ENCODE measurements at regions not wholly inside any gene's neighbourhood (a gene's known extent, or its start where the extent isn't known, plus 50 kb on each side); places are given as distances from the start of the nearest gene placed in this dataset.
A peak's percentile ranks its signal among the peaks of the same experiment; 100 is the strongest.

- no peak for TF ChIP-seq REST (IDR thresholded peaks at IDR 0.05; ENCODE audit: unreplicated experiment)
- H3K27ac Mint-ChIP-seq, result no peak overlapping the region
- Histone ChIP-seq H3K27me3 (ENCODE audit: insufficient read depth) (no peaks in the 10 kb centered on the region), H4K20me1 (replicated peaks; ENCODE audit: insufficient read depth) (no peaks in the 10 kb centered on the region), H3K4me1 (ENCODE audit: insufficient read depth) (peaks cover 12% of the 10 kb centered on the region), H2AFZ (peak overlapping the region; percentile 11; the same call in 1 of the 2 replicates), H3F3A (replicated peaks; ENCODE audit: low read depth) (no peaks in the 10 kb centered on the region), H3K4me2 (no peak overlapping the region), H3K27ac (ENCODE audit: low read depth) (no peak overlapping the region), H3K36me3 (ENCODE audit: insufficient read depth) (no peaks in the 10 kb centered on the region; the same call in 1 of the 2 replicates), H3K79me2 (replicated peaks; ENCODE audit: insufficient read depth) (no peaks in the 10 kb centered on the region), H3K9me2 (ENCODE audit: insufficient read depth) (peaks cover 25% of the 10 kb centered on the region), H3K4me3 (no peak overlapping the region)
- DNase-seq (ENCODE audit: low spot score) (no peak), ATAC-seq (no peak)
- H3K4me3 Mint-ChIP-seq, result no peak overlapping the region
- H3K4me1 Mint-ChIP-seq, result peaks cover 15% of the 10 kb centered on the region
- 0 out of 3 replicates have a peak, but pooled peaks cover 2% of the 10 kb centered on the region for H3K9me3 Mint-ChIP-seq
- H3K27me3 Mint-ChIP-seq (ENCODE audit: insufficient read depth, low read depth, poor library complexity), result peaks cover 3% of the 10 kb centered on the region
- no peaks in the 10 kb centered on the region for H3K36me3 Mint-ChIP-seq (ENCODE audit: low read depth)
These were observed 121.6 kb upstream of the EEA1 start for GRCh38 chr12:93050748-93051081.

- H3F3A ChIP-seq (replicated peaks; ENCODE audit: low read depth), result no peaks in the 10 kb centered on the region
- no peaks in the 10 kb centered on the region for H3K79me2 ChIP-seq (replicated peaks; ENCODE audit: insufficient read depth)
- no peaks in the 10 kb centered on the region; the same call in 1 of the 2 replicates for H3K36me3 ChIP-seq (ENCODE audit: insufficient read depth)
- Mint-ChIP-seq H3K4me1 (peaks cover 19% of the 10 kb centered on the region), H3K27ac (no peak overlapping the region), H3K36me3 (ENCODE audit: low read depth) (no peaks in the 10 kb centered on the region), H3K4me3 (no peak overlapping the region), H3K9me3 (no peaks in the 10 kb centered on the region), H3K27me3 (ENCODE audit: insufficient read depth, low read depth, poor library complexity) (peaks cover 5% of the 10 kb centered on the region)
- no peaks in the 10 kb centered on the region for H3K27me3 ChIP-seq (ENCODE audit: insufficient read depth)
- ATAC-seq, result no peak
- peaks cover 16% of the 10 kb centered on the region for H3K4me1 ChIP-seq (ENCODE audit: insufficient read depth)
- DNase-seq (ENCODE audit: low spot score), result no peak
- no peak overlapping the region for H3K27ac ChIP-seq (ENCODE audit: low read depth)
- H3K9me2 ChIP-seq (ENCODE audit: insufficient read depth), result peaks cover 11% of the 10 kb centered on the region
- H3K4me2 ChIP-seq, result no peak overlapping the region
- no peaks in the 10 kb centered on the region for H4K20me1 ChIP-seq (replicated peaks; ENCODE audit: insufficient read depth)
- H3K4me3 ChIP-seq, result no peak overlapping the region
- no peak overlapping the region for H2AFZ ChIP-seq
- TF ChIP-seq STAT1 (IDR thresholded peaks at IDR 0.05; ENCODE audit: unreplicated experiment) (no peak), JUNB (IDR thresholded peaks at IDR 0.05; ENCODE audit: unreplicated experiment) (no peak), ETS1 (IDR thresholded peaks at IDR 0.05) (no peak), ZNF462 (CRISPR knock-in tag; IDR thresholded peaks at IDR 0.05) (no peak), CREB1 (CRISPR knock-in tag; IDR thresholded peaks at IDR 0.05; ENCODE audit: low read depth) (no peak), REST (IDR thresholded peaks at IDR 0.05; ENCODE audit: unreplicated experiment) (no peak), NANOG (IDR thresholded peaks at IDR 0.05; ENCODE audit: borderline replicate concordance) (no peak), ZNF331 (CRISPR knock-in tag; IDR thresholded peaks at IDR 0.05; ENCODE audit: low read depth) (no peak)
These were observed 124.9 kb upstream of the EEA1 start for GRCh38 chr12:93054021-93054420.
